Transverse colon (tissue), 4 donors: ENCODE measurements at regions not wholly inside any gene's neighbourhood (a gene's known extent, or its start where the extent isn't known, plus 50 kb on each side); places are given as distances from the start of the nearest gene placed in this dataset.

Source experiments
- CTCF ChIP-seq, 5 experiments: fragments of 200-600 bp in 3 of 5; fragments of 450-650 bp in 2 of 5; sonication (generic) in 3 of 5; IDR thresholded peaks; 1 replicate in 2 of 5; 2 replicates in 3 of 5; pipeline ENCODE4 v1.5.1; 2016 to 2017; ENCODE audit warnings: antibody characterized with exemption in 5 of 5, inconsistent platforms in 3 of 5, mild to moderate bottlenecking in 2 of 5, moderate library complexity in 1 of 5
- EP300 ChIP-seq: sonication (generic); formaldehyde crosslinking; IDR thresholded peaks from one replicate; pipeline ENCODE4 v1.6.1; 2017; ENCODE audit warnings: antibody characterized with exemption, low read depth
- POLR2A ChIP-seq: fragments of 450-650 bp; IDR thresholded peaks from one replicate; pipeline ENCODE4 v1.6.1; 2016; ENCODE audit warnings: antibody characterized with exemption, mild to moderate bottlenecking, moderate library complexity
- POLR2AphosphoS5 ChIP-seq, 3 donors: sonication (generic); formaldehyde crosslinking; IDR thresholded peaks; one replicate each; pipeline ENCODE4 v1.6.1; 2016; ENCODE audit warnings: antibody characterized with exemption in 3 of 3

- TF ChIP-seq CTCF (IDR thresholded peaks at IDR 0.05) (no peak), POLR2AphosphoS5 (IDR thresholded peaks at IDR 0.05) (no peak), EP300 (no peak), POLR2A (no peak)
Measured at GRCh38 chr6:147060636-147061035, 143.6 kb upstream of the STXBP5 start.
